A673 (cell line): ENCODE measurements at regions not wholly inside any gene's neighbourhood (a gene's known extent, or its start where the extent isn't known, plus 50 kb on each side); places are given as distances from the start of the nearest gene placed in this dataset.

Experiments used
- CTCF ChIP-seq: fragments of 300-800, 200-600 bp; sonication (generic); conservative IDR thresholded peaks from 2 replicates; pipeline ENCODE4 v1.5.1; 2017; ENCODE audit warnings: low read depth, mild to moderate bottlenecking, antibody characterized with exemption, low read length, moderate library complexity, mixed read lengths
- EZH2 ChIP-seq: fragments of 200-600 bp; sonication (generic); IDR thresholded peaks from 2 replicates; pipeline ENCODE4 v1.6.1; 2017; ENCODE audit warnings: borderline replicate concordance, low read depth, mild to moderate bottlenecking, mixed read lengths, antibody characterized with exemption, low read length; ENCODE audit not compliant: poor library complexity, severe bottlenecking

DNA sequence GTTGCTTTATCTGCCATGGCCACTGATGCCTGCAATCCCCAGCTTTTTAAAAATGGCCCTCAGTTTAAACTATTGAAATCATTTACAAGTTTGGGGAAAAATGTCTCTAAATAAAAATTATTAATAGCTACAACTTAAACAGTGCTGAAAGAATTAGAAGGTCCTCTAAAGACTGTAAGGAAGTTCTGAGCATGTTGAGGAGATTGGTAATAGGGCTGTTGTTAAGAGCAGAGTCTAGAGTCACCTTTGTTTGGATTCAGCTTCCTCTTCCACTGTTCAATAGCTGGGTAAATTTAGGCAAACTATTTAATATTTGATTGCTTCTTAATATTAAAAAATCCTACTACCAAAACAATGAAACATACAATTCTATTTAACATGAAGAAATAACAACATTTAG, 1127.1 kb upstream of the DDX18 start:
- TF ChIP-seq CTCF (no peak), EZH2 (no peak)
